Activated T-helper 1 cell treated with anti-CD3 and anti-CD28 coated beads, Interleukin-2, amount 50 U/mL, for 16 hours (primary cell): ENCODE measurements at regions not wholly inside any gene's neighbourhood (a gene's known extent, or its start where the extent isn't known, plus 50 kb on each side); places are given as distances from the start of the nearest gene placed in this dataset.

ENCODE experiments used
- DNase-seq, 2 donors: peaks; one replicate each; pipeline ENCODE4 v3.0.0-alpha.2; 2020; ENCODE audit warnings: low read depth in 1 of 2, low spot score in 1 of 2

GRCh38 chr18:57991552-57991951 is 52.5 kb upstream of the NEDD4L start:
- no peak for DNase-seq

GRCh38 chr18:57989536-57989935 is 54.5 kb upstream of the NEDD4L start:
- DNase-seq, result no peak

DNA sequence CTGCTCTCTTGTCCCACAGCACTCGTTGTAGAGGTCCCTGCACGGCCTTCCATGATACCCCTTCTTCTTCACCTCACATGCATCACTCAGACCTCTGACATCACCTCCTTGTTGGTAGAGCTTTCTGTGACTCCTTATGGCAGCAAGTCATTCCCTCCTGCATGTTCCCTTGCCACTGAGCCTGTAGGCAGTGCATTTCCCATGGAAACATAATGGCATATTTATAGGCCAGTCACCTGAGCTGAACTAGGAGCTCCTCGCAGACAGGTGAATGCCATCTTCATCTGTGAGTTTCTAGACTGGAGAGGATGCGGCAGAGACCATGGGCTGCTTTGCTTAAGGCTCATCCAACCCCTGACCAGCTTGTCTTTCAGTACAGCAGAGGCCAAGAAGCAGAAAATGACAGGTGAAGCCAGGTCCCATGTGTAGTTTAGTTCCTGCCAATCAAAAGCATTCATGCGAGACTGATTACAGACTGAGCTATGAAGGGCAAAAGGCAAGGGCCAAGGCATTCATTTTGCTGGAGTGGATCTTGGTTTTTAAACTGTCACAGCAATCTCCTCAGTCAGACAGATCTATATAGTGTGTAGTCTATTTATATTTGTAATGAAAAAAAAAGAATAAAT is 59.4 kb upstream of the NEDD4L start:
- no peak for DNase-seq

- DNase-seq, result no peak
Measured at GRCh38 chr18:57983965-57984364, 60.1 kb upstream of the NEDD4L start.

GRCh38 chr18:57983472-57983871 is 60.6 kb upstream of the NEDD4L start:
- no peak for DNase-seq

DNA sequence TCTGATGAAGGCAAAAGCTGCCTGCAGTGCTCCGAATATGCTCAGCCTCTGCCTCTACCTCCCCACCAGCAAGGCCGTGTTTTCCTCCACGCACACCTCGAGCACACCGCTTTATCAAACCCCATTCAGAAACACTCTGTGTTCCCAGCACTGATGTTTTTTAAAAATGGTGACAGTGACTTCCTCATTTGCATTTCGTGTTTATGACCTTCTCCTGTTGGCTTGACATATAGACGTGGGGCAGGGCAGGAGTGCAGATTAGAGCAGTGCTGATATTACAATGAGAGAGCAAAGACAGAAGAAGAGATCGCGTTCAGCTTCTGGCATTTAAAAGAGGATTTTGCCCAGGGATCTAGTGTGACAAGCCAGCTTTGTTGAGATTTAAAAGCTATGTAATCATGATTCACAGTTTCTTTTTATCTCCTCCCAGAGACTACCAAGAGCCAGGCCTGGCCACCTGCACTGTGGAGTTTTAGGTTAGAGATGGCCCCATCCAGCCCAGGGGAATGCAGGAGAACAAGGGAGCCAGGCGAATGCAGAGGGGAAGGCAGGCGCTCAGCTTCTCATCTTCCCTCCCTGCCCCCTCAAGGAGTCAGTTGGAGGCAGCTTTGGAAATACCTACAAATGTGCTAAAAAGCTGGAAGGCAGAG is 61.5 kb upstream of the NEDD4L start:
- DNase-seq, result no peak

GRCh38 chr18:57981308-57982028 is 62.6 kb upstream of the NEDD4L start:
- no peak for DNase-seq

- DNase-seq, result no peak
Measured at GRCh38 chr18:57980573-57981307, 63.3 kb upstream of the NEDD4L start.

DNA sequence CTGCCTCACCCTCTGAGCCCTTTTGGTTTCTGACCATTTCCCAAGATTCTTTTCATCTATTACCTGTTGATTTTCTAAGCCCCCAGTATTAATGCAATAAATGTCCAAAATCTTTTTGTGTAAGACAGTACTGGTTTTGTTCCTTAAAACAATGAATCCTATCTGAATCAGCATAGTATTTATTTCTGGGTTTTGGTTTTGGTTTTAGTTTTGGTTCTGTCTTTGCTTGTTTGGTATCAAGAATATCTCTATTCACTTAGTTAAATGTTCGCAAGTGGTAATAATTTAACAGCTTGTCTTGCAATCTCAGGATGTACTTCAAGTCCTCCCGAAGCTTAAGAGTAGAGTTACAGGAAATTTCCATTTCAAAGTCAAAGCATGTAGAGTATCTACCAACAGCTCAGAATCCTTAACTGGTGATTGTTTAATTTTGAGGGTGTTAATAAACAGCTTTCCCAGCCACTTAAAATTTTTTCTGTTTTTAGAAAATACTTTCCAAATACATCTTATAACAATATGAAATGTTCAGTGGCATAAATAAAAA is 67.7 kb upstream of the NEDD4L start:
- DNase-seq, result no peak

- DNase-seq, result no peak
Measured at GRCh38 chr18:57975805-57976204, 68.2 kb upstream of the NEDD4L start.

GRCh38 chr18:57974585-57975265 is 69.3 kb upstream of the NEDD4L start:
- DNase-seq, result no peak

GRCh38 chr18:57973889-57974288 is 70.1 kb upstream of the NEDD4L start:
- DNase-seq, result no peak

- DNase-seq, result no peak
Measured at GRCh38 chr18:57970356-57971095, 73.5 kb upstream of the NEDD4L start.

- no peak for DNase-seq
Measured at GRCh38 chr18:57969824-57970223, 74.2 kb upstream of the NEDD4L start.

DNA sequence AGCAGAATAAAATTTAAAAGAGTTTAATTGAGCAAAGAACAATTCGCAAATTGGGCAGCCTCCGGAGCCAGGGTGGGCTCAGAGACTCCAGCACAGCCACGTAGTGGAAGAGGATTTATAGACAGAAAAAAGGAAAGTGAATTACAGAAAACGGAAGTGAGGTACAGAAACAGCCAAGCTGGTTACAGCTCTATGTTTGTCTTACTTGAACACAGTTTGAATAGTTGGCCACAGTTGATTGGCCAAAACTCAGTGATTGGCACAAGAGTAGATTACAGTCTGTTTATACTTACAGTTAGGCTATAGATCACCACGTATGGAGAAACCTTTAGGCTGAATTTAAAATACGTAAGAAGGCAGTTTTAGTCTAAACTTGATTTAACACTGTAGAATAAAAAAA is 78.8 kb upstream of the NEDD4L start:
- DNase-seq, result no peak

DNA sequence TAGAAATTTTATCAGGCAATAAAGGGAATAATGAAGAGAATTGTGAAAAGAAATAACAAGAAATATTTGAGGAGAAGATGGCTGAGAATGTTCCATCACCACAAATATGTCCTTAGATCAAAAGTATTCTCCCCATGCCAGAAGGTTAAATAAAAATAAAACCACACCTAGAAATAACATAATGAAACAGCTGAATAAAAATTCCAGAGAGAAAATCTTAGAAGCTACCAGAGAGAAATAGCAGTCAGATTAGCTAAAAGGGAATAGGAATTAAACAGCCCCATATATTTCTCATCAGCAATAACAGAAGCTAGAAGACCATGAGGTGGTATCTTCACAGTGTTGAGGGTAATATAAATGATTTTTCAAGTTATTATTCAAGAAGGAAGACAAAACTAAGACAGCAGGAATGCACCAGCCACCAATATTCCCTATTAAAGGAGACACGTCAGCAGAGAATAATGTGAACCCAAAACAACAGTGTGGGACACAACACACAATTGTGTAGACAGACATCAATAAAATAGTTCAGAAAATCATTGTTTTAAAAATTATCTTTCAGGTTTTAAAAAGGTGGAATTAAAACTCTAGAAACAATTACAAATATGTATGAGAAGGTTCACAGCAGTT is 82.0 kb upstream of the NEDD4L start:
- DNase-seq, result no peak

GRCh38 chr18:57961411-57961810 is 82.6 kb upstream of the NEDD4L start:
- DNase-seq, result no peak

GRCh38 chr18:57959278-57959677 is 84.7 kb upstream of the NEDD4L start:
- DNase-seq, result no peak

DNA sequence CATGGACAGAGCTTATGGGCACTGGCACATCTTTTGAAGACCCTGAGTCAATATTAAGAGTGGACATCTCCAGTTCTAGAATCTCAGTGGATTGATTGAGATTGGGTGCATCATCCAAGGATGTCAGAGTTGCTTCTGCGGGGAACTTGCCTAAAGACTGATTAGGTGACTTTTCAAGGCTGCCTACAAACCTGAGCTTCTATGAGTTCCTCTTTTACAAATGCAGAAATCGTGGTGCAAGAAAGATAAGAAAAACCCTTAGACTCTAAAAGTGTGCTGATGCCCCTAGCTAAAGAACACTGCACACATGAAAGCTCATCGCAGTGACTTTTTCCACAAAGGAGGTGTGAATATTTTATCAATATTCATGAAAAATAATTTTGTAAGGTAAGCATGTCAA is 86.8 kb upstream of the NEDD4L start:
- DNase-seq, result no peak

GRCh38 chr18:57956491-57956890 is 87.5 kb upstream of the NEDD4L start:
- no peak for DNase-seq
